Upper lobe of left lung (tissue), 6 donors: ENCODE measurements at regions not wholly inside any gene's neighbourhood (a gene's known extent, or its start where the extent isn't known, plus 50 kb on each side); places are given as distances from the start of the nearest gene placed in this dataset.
"Not testable (repeated sequence)": the region's sequence is repeated elsewhere in the genome, so short reads cannot be mapped to it uniquely, and the experiment has no call there.

Source experiments
- ATAC-seq, 2 donors: fragments of 200-7000 bp; cut with Tn5 transposase; one replicate each; pipeline ENCODE4 v1.9.1; 2022; ENCODE audit warnings: mild to moderate bottlenecking in 2 of 2, moderate library complexity in 2 of 2; ENCODE audit not compliant: low FRiP score in 2 of 2
- DNase-seq, 2 donors: peaks; one replicate each; pipeline ENCODE4 v3.0.0-alpha.2; 2019 to 2020
- H3K27ac ChIP-seq, 4 donors: fragments of 200-600 bp; sonication (generic); one replicate each; pipeline ENCODE4 v1.5.1; 2016 to 2019
- H3K27me3 ChIP-seq, 4 donors: fragments of 200-600 bp; sonication (generic); one replicate each; pipeline ENCODE4 v1.5.1; 2017 to 2019
- H3K36me3 ChIP-seq, 4 donors: fragments of 200-600 bp; sonication (generic); one replicate each; pipeline ENCODE4 v1.5.1; 2016 to 2019
- H3K4me1 ChIP-seq, 4 donors: fragments of 200-600 bp; sonication (generic); one replicate each; pipeline ENCODE4 v1.5.1; 2018 to 2019
- H3K4me3 ChIP-seq, 4 donors: fragments of 200-600 bp; sonication (generic); one replicate each; pipeline ENCODE4 v1.5.1; 2017 to 2019; ENCODE audit warnings: mild to moderate bottlenecking in 2 of 4, moderate library complexity in 1 of 4
- H3K9me3 ChIP-seq, 4 donors: fragments of 200-600 bp; sonication (generic); one replicate each; pipeline ENCODE4 v1.5.1; 2018 to 2019
- CTCF ChIP-seq, 6 experiments: fragments of 450-650 bp in 4 of 6; fragments of 200-600 bp in 2 of 6; sonication (generic) in 2 of 6; IDR thresholded peaks; one replicate each; pipeline ENCODE4 v1.5.1; 2016 to 2019; ENCODE audit warnings: antibody characterized with exemption in 6 of 6
- POLR2A ChIP-seq, 4 donors: fragments of 450-650 bp; IDR thresholded peaks; one replicate each; pipeline ENCODE4 v1.5.1; 2016 to 2017; ENCODE audit warnings: antibody characterized with exemption in 4 of 4, mild to moderate bottlenecking in 2 of 4
- POLR2AphosphoS5 ChIP-seq, 2 donors: sonication (generic); formaldehyde crosslinking; IDR thresholded peaks; one replicate each; pipeline ENCODE4 v1.5.1; 2017; ENCODE audit warnings: antibody characterized with exemption in 2 of 2
- WGBS, 2 donors: methylation state at CpG; one replicate each; pipeline ENCODE4 v1.1.5; 2017 to 2018; 5-methylcytosine and 5-hydroxymethylcytosine counted together
- small RNA-seq, 4 donors: library from RNA; depleted of rRNA; stranded (forward); fragments of <200 nt; gene quantifications; one replicate each; pipeline ENCODE3, GENCODE V24; 2016
- donor health status: DM: no; HTN: no; CAD: no; lungs with moderate emphysema.
- donor health status: DM: no; HTN: yes; CAD: no; lungs with severe emphysema.

DNA sequence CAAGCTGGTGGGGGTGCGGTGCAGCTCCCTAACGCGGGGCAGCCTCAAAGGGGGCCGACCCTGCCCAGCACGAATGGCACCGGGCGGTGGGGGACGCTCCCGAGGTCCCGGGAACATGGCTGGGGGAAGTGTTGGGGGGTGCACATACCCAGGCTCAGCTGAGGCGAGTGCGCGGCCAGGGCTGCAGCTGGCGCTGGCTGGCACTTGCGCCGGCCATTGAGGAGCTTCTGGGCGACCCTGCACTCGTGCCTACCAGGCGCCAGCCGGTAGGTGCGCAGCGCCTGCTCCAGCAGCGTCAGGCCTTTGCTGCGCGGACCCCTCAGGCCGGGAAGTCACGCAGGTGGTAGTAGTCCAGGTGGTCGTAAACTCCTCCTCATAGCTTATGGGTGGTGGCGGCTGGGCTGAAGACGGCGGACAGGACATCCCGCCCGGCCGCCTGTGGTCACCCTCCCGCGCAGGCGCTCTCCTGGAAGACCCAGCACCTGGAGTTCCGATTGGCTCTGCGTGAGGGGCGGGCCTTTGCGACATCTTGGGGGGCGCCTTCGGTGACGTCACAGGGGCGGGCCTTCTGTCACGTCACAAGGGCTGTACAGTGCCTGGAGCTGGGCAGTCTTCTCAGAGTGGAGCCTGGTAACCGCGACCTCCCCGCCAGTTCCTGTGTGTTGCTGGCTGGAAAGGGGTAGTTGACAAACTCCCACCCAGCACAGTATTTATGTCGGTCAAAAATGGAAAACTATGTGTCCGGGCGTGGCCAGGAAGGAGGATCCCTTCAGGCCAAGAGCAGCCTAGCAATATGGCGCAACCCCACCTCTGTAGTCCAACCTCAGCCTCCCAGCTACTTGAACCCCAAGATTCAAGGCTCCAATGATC lies 74.5 kb upstream of the ERV3-1 start:
- H3K36me3 ChIP-seq, H3K4me1 ChIP-seq, H3K9me3 ChIP-seq, H3K27me3 ChIP-seq: not testable (repeated sequence)
- peak in 2 of 4 donors; percentile 35 to 68 for TF ChIP-seq POLR2A (IDR thresholded peaks at IDR 0.05)
- peak in 1 of 2 donors; percentile 79 for TF ChIP-seq POLR2AphosphoS5 (IDR thresholded peaks at IDR 0.05)
- TF ChIP-seq CTCF (IDR thresholded peaks at IDR 0.05): peak in 1 of 6 experiments; percentile 4
- ATAC-seq: peak; percentile 97 to 98
- 2 to 13% methylated on average over 18 to 41 of the region's 53 CpGs for WGBS, 2 donors
- DNase-seq: peak; percentile 96 to 97
- peak overlapping the region; percentile 69 to 86 (median 82) for H3K27ac ChIP-seq
- H3K4me3 ChIP-seq: peak overlapping the region; percentile 61 to 83 (median 69)

GRCh38 chr7:65074959-65075358 lies 68.5 kb upstream of the ERV3-1 start:
- not testable (repeated sequence) for H3K27me3 ChIP-seq, H3K27ac ChIP-seq, H3K4me3 ChIP-seq, H3K4me1 ChIP-seq, H3K36me3 ChIP-seq, H3K9me3 ChIP-seq
- DNase-seq (peak in 1 of 2 donors; percentile 70), ATAC-seq (peak in 1 of 2 donors; percentile 28)
- 85 to 100% methylated on average over 2 to 16 of the region's 33 CpGs for WGBS, 2 donors

DNA sequence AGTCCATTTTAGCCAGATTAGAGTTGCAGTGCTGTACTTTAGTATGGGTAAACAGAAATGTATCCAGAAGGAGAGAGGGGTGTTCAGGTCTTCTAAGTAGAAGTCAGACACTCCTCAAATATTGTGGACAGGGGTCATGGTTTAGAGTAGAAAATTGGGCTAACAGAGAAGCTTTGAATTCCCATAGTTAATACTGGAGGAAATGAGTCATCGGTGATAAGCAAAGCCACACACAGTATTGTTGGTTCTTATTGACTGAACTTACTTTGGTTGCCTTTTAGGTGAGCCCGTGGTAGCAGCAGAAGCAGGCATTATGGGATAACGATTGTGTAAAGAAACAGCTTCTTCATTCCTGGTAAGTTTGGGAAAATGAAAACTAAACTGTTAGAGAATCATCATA lies 66.7 kb upstream of the ERV3-1 start:
- not testable (repeated sequence) for H3K27ac ChIP-seq, H3K4me3 ChIP-seq, H3K9me3 ChIP-seq, H3K4me1 ChIP-seq, DNase-seq, H3K27me3 ChIP-seq, ATAC-seq
- peaks cover 0 to 14% (median 0%) of the 10 kb centered on the region in 4 donors for H3K36me3 ChIP-seq
- WGBS, 2 donors: 77% methylated on average over 3 of the region's 3 CpGs; no CpG with 5 or more reads in 1 of the 2 donors

- 85 to 92% methylated on average over 7 of the region's 7 CpGs for WGBS, 2 donors
- not testable (repeated sequence) for H3K4me3 ChIP-seq, H3K9me3 ChIP-seq, H3K27ac ChIP-seq, DNase-seq, ATAC-seq, H3K4me1 ChIP-seq, H3K27me3 ChIP-seq
- peaks cover 0 to 14% (median 0%) of the 10 kb centered on the region in 4 donors for H3K36me3 ChIP-seq
Observed at GRCh38 chr7:65071854-65072431, 65.5 kb upstream of the ERV3-1 start.

GRCh38 chr7:65069476-65069875 lies 63.0 kb upstream of the ERV3-1 start:
- not testable (repeated sequence) for H3K27me3 ChIP-seq, H3K27ac ChIP-seq, H3K9me3 ChIP-seq, H3K4me1 ChIP-seq, ATAC-seq, H3K4me3 ChIP-seq, DNase-seq
- peaks cover 0 to 24% (median 0%) of the 10 kb centered on the region in 4 donors for H3K36me3 ChIP-seq
- WGBS, 2 donors: 90 to 100% methylated on average over 1 of the region's 1 CpG

DNA sequence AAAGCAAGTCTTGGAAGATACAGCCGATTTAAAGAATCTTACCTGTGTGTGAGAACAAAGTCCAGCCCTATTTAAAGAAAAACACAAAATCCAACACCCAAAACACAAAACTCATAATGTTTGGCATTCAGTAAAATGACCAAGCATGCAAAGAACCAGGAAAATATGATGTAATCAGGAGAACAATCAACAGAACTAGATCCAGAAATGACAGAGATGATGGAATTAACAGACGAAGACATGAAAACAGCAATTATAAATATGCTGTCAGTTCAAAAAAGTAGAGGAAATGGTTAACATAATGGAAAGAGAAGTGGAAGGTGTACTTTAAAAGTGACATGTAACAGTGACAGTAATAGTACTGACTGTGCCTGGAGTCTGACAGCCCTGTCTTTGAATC lies 56.1 kb upstream of the ERV3-1 start:
- H3K27me3 ChIP-seq, H3K27ac ChIP-seq, DNase-seq, H3K9me3 ChIP-seq, H3K4me3 ChIP-seq, H3K4me1 ChIP-seq, ATAC-seq: not testable (repeated sequence)
- H3K36me3 ChIP-seq: peaks cover 0 to 13% (median 0%) of the 10 kb centered on the region in 4 donors
- WGBS, 2 donors: 81 to 84% methylated on average over 2 of the region's 2 CpGs

GRCh38 chr7:65059247-65059646 lies 52.8 kb upstream of the ERV3-1 start:
- 96 to 97% methylated on average over 1 of the region's 1 CpG for WGBS, 2 donors
- H3K4me3 ChIP-seq, ATAC-seq, H3K27me3 ChIP-seq, H3K4me1 ChIP-seq, H3K9me3 ChIP-seq, H3K27ac ChIP-seq, DNase-seq: not testable (repeated sequence)
- H3K36me3 ChIP-seq: peaks cover 0 to 12% (median 0%) of the 10 kb centered on the region in 4 donors

Small RNA genes in the stretch of these regions (small RNA-seq; reads per million reads assigned to genes)
- gene AC104073.1: 0 reads per million in 4 donors
- 0 reads per million in 4 donors for gene SNORA15B-1
- gene SNORA22C: 0 reads per million in 4 donors
